Non-pigmented ciliary epithelial cell (primary cell): ENCODE measurements at regions not wholly inside any gene's neighbourhood (a gene's known extent, or its start where the extent isn't known, plus 50 kb on each side); places are given as distances from the start of the nearest gene placed in this dataset.
A peak's percentile ranks its signal among the peaks of the same experiment; 100 is the strongest.
"Not testable (repeated sequence)": the region's sequence is repeated elsewhere in the genome, so short reads cannot be mapped to it uniquely, and the experiment has no call there.

Experiments
- DNase-seq: peaks from one replicate; pipeline ENCODE4 v3.0.0-alpha.2; 2010; ENCODE audit warnings: low read depth

DNA sequence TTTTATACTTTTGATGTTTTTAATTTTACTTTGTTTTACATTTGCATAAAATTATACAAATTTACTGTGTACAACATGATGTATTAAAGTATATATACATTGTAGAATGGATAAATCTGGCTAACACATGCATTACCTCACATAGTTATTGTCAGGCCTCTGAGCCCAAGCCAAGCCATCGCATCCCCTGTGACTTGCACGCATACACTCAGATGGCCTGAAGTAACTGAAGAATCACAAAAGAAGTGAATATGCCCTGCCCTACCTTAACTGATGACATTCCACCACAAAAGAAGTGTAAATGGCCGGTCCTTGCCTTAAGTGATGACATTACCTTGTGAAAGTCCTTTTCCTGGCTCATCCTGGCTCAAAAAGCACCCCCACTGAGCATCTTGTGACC lies 355.1 kb upstream of the TNC start:
- not testable (repeated sequence) for DNase-seq

DNA sequence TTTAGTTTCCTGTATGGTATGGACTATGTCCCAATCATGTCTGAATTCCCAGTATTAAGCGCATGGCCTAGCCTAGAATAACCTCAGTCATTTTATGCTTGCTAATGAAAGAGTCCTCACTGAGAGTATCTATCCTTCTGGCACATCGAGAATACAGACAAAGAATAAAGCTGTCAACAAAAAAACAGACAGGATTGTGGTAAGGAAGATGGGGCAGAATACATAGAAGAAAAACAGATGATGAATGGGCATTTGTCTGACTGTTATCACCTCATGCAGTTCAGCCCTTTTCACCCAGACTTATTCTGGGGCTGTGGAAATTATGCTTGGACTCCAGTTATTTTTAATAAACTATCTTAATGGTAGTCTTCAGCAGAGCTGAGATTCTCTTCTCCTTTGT lies 363.8 kb upstream of the TNC start:
- no peak for DNase-seq

DNA sequence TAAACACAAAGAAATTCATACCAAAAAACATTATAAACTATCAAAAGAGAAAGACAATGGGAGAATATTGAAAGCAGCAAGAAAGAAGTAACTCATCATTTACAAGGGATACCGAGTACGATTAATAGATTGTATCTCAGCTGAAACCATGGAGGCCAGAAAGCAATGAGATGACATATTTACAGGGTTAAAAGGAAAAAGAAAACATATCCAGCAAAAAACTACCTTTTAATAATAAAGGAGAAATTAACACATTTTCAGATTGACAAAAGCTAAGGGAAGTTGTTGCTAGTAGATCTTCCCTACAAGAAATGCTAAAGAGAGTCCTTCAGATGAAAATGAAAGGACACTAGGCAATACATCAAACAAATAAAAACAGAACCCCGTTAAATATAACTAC lies 364.8 kb upstream of the TNC start:
- DNase-seq = no peak

DNA sequence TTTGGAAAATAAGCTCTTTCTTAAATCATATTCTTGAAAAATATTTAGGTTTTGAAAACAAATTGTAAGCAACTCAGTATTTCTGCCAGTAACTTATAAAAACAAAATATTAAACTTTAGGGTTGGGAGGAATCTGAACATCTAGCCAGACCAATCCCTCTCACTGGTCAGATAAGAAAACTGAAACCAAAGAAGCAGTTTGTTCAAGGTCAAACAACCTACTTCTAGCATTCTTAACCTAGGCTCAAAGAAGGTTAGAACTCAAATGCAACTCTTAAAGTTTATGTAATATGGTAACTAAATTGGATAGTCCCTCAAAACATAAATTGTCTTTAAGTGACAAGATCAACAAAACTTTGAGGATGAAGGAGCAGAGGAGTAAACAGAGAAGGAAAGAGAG lies 374.9 kb upstream of the TNC start:
- DNase-seq = no peak

DNA sequence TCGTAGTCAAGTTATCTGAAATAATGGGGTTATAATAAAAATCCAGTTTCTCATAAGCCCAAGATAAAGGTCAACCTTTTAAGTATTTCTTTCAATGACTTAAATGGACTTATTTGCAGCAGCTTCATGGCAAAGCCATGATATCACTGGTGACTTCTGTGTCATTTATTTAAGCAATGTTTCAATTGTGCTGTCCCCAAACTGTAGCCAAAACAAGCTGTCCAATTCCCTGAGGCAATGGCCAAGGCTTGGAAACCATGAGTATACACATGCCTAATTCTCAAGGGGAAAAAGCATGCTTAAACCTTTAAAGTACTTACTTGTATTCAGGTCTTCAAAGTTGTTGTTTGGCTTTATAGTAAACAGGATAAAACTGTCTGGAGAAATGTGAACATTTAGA lies 376.4 kb upstream of the TNC start:
- DNase-seq = no peak

DNA sequence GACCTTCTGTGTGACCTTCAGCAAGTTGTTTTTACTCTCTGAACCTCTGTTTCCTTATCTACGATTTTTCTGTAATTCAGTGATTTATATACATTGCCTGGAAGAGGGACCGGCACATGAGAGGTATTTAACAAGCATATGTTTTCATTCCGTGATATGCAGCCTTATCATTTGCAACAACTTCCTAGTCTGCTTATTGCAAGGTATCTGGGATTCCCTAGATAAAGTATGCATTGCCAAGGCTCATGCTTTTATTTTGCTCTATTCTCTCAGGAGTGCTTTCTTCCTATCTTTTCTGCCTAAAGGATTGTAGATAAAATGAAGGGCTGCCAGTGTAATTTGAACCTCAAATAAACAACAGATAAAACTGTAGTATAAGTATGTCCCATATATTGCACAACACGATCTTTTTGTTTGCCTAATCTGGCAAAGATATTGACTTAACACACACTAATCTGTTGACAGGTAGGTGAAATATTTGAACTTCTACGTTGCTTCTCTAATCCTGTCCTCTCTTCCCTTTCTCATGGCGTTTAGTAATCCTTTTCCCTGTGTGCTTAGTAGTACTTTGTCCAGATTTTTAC lies 377.2 kb upstream of the TNC start:
- no peak for DNase-seq

DNA sequence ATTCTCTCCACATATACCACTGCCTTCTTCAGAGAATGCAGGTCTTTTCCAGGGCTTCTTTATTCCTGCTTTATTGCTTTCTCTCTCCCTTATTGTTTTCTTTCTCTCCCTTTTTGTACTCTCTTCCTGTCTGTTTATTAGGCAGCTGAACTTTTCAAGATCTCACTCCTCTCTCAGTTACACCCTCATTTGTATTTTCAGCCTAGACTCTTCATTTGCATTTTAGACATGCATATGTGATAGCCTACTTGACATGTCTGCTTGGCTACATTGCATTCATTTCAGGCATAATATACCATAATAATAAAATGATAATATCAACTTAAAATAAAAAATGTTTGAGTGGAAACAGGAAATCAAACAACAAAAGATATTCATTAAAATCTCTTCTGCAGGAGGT lies 377.9 kb upstream of the TNC start:
- no peak for DNase-seq

DNA sequence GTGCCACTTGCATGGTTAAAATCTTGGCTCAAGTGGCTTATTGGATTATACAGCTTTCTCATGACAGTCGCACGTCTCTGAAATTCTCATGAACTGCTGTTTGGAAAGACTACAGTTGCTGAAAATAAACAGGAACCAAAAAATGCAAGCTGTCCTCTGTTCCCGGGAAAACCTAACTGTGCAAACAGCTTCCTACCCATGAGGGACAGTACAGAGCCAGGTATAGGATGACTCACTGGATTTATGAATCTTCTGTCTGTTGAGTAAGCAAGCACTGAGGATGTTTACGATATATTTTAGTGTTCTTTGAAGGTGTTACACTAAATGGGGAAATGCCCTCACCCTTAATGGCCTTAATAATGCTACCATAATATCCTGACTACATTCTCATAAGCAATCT lies 380.3 kb upstream of the TNC start:
- DNase-seq = no peak

DNA sequence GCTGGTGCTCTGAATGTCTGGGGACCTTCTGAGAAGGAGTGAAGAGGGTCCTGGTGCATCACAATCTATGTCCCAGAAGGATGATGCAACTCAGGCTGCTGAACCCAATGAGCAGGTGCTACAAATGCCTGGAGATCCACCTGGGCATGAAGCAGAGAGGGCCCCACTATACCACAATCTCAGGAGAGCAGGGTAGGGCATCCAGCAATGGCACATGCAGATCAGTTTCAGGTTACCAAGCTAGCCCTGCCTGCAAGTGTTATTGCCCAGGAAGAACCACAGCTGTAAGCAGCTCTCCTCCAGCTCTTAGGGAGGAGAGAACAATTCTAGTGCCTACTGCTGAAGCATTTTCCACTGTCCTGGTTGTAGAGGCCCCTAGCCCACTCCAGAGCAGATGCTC lies 389.2 kb upstream of the TNC start:
- DNase-seq = no peak

DNA sequence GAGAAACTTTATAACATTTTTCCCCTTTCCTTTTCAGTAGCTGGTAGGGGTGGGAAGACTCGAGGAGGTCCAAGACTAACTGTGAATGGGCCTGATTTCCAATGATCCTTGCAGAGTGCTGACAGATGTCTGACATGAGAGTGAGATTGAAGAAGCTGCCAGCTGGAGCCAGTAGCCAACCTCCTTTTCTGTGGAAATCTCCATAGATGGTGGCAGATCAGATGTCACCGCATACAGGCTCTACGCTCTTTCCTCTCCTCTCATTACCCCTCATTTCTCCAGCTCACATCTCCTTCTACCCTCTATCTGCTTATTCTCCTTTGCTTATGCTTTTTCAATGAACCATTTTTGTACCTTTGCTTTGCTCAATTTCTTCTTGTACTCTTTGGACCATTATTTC lies 395.2 kb upstream of the TNC start:
- DNase-seq = no peak

DNA sequence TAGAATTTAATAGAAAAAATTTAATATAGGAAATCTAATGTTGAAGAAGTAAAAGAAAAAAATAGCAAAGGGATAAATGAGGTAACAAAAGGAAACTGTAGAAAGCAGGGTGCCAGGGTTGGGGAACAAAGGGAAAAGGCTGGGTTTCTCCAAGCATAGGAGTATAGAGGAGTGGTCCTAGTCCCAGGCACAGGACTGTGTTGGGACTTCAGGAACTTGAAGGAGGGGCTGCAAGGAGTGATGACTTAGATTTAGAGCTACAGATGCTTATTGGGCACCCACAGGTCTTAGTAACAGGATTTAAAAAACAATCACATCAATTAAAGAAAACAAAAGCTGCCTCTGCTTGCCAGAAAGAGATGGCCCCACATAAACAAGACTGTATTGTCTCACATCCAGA lies 396.5 kb upstream of the TNC start:
- DNase-seq = no peak

DNA sequence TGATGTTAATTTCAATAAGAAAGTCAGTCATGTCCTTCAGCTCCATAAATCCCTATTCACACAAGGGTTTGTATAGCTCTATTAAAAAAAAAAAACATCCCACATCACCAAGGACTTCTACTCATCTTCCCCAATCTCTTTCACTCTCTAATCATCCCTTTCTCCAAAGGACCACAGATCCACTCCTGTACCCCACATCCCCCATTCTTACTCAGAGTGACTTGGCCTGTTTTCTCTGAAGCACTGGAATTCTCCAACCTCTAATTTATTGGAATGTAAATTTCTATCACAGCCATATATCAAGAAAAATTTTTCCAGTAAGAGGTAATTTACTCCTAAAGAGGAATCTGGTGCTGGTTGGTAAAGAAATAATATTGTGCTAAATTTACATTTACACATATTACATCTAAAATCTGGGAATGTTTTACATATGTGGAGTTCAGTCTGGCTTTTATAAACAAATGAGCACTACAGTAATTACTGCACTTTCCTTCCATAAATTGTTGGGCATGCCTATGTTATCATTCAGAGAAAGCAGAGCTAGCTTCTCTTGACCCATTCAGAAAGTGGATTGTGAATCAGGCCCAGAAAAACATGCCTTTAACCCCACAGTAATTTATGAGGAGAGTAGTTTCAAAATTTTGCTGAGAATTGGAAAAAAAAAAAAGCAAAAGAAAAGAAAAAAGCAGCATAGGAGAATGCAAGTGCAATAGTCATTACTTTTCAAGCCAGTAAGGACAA lies 399.5 kb upstream of the TNC start:
- DNase-seq = no peak

DNA sequence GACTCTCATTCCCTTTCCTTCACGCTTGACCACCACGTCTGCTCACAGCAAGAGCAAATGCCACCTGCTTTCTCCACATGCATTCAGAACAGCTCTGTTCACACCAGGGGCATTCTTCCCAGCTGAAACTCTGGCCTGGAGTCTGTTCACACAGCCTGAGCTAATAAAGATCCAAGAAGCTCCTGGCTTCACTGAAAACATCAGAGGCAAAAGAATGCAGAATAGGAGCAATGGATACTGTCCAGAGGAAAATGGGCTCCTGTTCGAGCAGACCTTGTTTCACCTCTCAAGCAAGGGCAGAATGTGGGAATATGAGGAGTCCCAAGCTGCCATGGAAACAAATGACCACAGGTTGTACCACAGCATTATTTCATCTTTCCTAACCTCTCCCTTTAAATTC lies 402.7 kb upstream of the TNC start:
- no peak for DNase-seq

DNA sequence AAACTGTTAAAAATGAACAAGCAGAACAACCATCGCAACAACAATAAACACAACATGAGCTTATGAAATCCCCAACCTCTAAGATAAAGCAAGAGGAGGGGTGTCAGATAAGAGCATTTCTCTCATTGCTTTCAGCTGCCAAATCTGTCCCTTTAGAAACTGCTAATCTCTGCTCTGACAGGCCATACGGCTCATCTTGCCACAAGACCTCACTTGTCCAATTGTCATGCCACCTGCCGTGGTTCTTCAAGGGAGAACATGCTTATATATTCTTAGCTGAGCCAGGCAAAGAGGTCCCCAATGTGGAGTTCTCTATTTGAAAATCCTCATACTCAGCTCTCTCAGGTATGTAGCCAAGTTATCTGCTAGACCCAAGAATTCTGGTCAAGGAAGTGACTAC lies 405.0 kb upstream of the TNC start:
- DNase-seq = no peak

DNA sequence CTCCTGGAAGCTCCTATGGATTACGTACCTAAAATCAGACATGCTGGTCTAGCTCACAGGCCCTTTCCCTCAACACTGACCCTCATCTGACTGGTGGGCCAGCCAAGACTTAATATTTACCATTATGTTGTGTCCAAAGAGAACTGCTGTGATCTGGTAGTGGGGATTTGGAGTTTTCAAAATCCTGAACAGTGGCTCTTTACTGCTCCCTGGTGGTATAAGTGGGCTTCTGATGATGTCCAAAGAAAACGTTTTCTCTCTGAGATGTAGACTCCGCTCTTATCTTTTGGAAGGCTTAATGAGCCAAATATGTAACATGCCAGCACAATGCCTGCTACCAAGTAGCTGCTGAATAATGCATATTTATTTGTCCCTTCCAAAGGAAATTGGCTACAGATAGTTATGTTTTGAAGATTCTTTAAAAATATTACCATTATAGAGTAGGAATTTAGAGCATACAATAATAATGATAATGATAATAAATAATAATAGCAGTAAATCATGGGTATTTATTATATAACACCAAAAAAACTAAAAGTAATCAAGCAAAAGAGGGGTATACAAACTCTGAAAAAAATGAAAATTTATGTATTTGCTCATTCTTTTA lies 406.6 kb upstream of the TNC start:
- DNase-seq = peak; percentile 43

DNA sequence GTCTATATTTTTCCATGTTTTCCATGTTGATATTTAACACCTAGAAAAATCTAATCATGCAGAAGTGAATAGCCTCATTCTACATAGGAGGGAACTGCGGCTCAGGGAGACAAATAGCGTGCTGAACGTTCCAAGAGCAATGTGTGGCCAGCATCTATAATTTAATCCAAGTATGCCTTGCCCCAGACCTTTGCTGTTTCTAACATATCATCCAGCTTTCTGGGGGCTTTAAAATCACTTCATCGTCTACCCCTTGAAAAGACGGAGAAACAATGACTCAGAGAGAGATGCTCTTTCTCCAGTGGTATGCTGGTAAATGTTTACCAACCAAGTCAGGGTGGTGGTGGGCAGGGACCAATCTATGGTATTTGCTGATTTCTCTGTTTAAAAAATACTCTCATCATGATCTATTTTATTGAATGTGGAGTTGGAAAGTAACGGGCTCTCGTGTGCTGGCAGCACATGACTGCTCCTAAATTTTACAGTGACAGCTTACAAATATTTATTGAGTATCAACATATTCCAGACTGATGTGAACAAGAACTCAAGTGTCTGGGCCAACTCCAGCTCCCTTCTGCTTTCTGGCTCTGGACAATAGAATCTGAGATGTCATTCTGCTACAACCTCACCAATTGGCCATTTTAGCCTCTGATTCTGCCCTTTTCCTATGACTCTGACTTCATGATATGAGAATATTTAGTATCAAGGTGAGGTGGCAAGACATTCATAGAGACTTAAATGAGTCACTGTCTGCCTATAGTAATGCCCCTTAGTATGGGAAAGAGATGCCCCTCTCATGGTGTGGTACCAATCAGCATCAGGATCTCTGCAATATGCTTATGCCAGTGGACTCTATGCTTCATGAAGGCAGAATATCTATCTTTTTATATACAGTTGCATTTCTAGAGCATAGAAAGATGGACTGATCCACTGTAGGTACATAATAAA lies 407.4 kb upstream of the TNC start:
- DNase-seq = no peak

DNA sequence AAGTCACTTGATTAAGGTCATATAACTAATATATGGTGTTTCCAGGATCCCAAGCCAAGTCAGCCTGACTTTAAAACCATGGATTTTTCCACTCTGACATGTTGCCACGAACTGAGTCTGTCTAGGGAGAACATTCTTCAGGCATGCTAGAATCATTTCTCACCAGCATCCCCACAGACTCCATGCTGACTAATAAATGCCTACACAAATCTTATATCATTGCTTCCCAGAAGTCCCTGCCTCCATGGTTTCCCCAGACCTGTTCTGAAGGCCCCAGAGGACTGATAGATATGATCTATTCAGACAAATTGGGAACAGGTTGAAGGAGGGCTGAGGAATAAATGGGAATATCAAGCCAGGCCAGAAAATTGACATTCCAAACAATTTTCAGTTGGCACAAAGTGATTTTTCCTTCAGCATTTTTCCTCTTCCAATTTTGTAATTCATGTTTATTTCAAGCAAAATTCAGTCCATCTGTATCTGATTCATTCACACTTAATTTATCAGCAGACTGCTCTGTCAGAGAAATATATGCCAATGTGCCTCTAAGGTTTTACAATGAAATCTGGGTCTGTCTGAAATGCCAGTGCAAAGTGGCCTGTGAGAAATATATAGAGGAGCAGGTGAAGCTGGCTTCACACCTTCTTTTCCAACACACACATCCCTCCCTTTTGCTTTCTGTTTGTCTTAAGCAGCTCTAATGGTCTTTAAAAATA lies 413.6 kb upstream of the TNC start:
- peak; percentile 83 for DNase-seq

DNA sequence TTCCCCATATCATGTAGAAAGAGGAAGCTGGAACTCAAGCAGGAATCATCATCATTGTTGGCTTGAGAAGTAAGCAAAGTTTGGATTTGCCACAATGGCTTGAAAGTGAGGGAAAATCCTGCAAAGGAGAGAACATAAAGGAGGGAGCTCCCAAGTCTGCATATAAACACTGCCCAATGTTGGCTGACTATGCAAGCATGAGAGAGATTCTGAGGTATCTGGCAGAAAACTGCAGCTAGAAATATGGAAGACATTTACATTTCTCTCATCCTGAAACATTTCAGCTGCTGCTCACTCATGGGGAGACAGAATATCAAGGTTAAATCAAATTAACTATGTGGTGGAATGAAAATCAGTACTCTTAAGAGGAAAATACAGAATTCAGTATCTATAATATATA lies 415.6 kb upstream of the TNC start:
- DNase-seq = no peak

DNA sequence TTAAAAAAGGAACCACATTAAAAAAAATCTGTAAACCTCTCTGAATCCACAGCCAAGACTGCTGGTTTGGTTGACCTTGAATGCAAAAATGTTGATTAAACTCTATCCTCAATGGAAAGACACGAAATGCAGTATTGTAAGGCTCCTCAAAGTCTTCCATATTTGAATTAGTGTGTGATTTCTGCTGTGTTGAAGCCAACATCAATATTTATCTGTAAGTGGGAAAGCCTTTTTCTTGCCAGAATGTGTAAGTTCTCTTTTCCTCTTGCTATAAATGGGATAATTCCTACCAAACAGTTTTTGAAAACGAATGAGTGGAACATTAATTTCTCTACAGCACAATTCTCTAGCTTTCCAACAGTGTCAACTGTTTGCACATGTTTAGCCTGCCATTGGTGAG lies 422.1 kb upstream of the TNC start:
- DNase-seq = no peak

DNA sequence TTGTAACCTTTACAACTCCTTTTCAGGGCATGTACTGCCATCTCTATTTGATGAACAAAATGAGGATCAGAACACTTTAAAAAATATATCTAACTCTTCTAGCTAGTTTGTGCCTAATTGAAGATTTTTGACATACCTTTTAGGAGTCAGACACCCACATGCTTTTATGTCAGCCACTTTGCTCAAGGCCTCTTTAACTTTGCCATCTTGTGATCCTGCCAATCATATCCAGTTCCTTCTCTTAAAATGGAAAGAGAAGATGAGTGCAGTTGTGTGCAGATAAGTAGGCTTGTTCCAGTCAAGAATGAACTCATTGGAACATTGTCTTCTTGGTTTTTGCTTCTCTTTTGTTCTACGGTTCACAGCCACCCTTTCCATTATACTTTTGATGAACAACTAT lies 425.6 kb upstream of the TNC start:
- DNase-seq = no peak

DNA sequence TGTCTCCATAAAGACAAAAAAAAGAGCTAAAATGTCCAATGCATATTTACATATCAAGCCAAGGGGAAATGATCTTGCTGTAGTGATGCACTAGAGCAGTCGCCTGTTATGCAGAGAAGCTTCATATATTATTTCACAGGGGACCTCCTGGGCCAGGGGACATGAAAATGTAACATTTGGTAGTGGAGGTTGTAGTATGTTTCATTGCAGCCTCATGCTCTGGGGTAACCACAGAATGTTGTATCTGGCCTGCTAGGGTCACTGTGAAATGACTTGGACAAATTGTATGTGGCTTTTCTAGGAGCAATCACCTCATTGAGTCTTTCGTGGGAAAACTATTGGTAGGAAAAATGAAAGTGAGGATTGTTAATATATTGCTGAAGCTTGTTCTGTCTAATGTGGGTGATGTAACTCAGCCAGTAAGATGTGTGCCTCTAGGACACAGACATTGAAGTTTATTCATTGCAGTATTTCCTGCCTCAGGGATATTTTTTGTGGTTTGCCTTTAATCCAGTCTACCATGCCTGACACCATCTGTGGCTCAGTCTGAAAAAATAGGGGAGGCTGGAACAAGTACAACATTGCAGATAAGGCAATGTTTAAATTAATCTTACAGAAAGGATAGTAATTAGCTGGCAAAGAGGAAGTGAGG lies 430.8 kb upstream of the TNC start:
- peak; percentile 37 for DNase-seq

DNA sequence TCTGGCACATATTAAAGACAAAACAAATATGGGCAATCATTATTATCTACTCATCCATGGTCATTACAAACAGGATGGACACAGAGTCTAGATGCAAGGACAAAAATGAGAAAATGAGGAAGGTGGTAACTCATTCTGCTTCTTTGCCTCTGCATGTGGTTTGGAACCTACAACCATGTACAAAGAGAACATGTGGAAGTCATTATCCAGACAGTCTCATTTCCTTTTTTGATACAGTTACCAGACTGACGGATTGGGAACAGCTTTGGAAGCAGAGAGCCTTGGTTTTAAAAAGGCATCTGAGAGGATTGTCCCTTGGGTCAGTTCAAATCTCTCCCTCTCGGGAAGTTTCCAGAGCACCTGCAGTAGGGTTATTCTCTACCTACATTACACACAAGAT lies 433.4 kb upstream of the TNC start:
- DNase-seq = no peak
